ENCODE measurements at regions not wholly inside any gene's neighbourhood (a gene's known extent, or its start where the extent isn't known, plus 50 kb on each side); places are given as distances from the start of the nearest gene placed in this dataset.

GRCh38 chr9:129379886-129380285 lies 201.8 kb upstream of the IER5L start:
- TF ChIP-seq GATA2 (IDR thresholded peaks at IDR 0.05; ENCODE audit: low read depth, low read length) (no peak), GATA3 (IDR thresholded peaks at IDR 0.05; ENCODE audit: low read depth, low read length) (no peak)

GRCh38 chr9:129379181-129379836 lies 201.2 kb upstream of the IER5L start:
- TF ChIP-seq GATA3 (IDR thresholded peaks at IDR 0.05; ENCODE audit: low read depth, low read length) (no peak), GATA2 (IDR thresholded peaks at IDR 0.05; ENCODE audit: low read depth, low read length) (no peak)

GRCh38 chr9:129377931-129378661 lies 200.0 kb upstream of the IER5L start:
- TF ChIP-seq GATA2 (IDR thresholded peaks at IDR 0.05; ENCODE audit: low read depth, low read length) (no peak), GATA3 (IDR thresholded peaks at IDR 0.05; ENCODE audit: low read depth, low read length) (no peak)

- no peak for TF ChIP-seq GATA2 (IDR thresholded peaks at IDR 0.05; ENCODE audit: low read depth, low read length)
- no peak for TF ChIP-seq GATA3 (IDR thresholded peaks at IDR 0.05; ENCODE audit: low read depth, low read length)
Measured at GRCh38 chr9:129377181-129377580, 199.1 kb upstream of the IER5L start.

- TF ChIP-seq GATA2 (IDR thresholded peaks at IDR 0.05; ENCODE audit: low read depth, low read length) (no peak), GATA3 (IDR thresholded peaks at IDR 0.05; ENCODE audit: low read depth, low read length) (no peak)
Measured at GRCh38 chr9:129375845-129376244, 197.8 kb upstream of the IER5L start.

- TF ChIP-seq GATA3 (IDR thresholded peaks at IDR 0.05; ENCODE audit: low read depth, low read length) (no peak), GATA2 (IDR thresholded peaks at IDR 0.05; ENCODE audit: low read depth, low read length) (no peak)
Measured at GRCh38 chr9:129374651-129375050, 196.6 kb upstream of the IER5L start.

GRCh38 chr9:129374231-129374630 lies 196.2 kb upstream of the IER5L start:
- TF ChIP-seq GATA2 (IDR thresholded peaks at IDR 0.05; ENCODE audit: low read depth, low read length), result no peak
- TF ChIP-seq GATA3 (IDR thresholded peaks at IDR 0.05; ENCODE audit: low read depth, low read length), result no peak

- no peak for TF ChIP-seq GATA3 (IDR thresholded peaks at IDR 0.05; ENCODE audit: low read depth, low read length)
- TF ChIP-seq GATA2 (IDR thresholded peaks at IDR 0.05; ENCODE audit: low read depth, low read length), result no peak
Measured at GRCh38 chr9:129373361-129373760, 195.3 kb upstream of the IER5L start.

- TF ChIP-seq GATA2 (IDR thresholded peaks at IDR 0.05; ENCODE audit: low read depth, low read length), result no peak
- no peak for TF ChIP-seq GATA3 (IDR thresholded peaks at IDR 0.05; ENCODE audit: low read depth, low read length)
Measured at GRCh38 chr9:129370770-129371169, 192.7 kb upstream of the IER5L start.

GRCh38 chr9:129368444-129368978 lies 190.4 kb upstream of the IER5L start:
- no peak for TF ChIP-seq GATA2 (IDR thresholded peaks at IDR 0.05; ENCODE audit: low read depth, low read length)
- no peak for TF ChIP-seq GATA3 (IDR thresholded peaks at IDR 0.05; ENCODE audit: low read depth, low read length)

- TF ChIP-seq GATA2 (IDR thresholded peaks at IDR 0.05; ENCODE audit: low read depth, low read length) (no peak), GATA3 (IDR thresholded peaks at IDR 0.05; ENCODE audit: low read depth, low read length) (no peak)
Measured at GRCh38 chr9:129367287-129367686, 189.2 kb upstream of the IER5L start.

GRCh38 chr9:129365196-129365595 lies 187.1 kb upstream of the IER5L start:
- TF ChIP-seq GATA3 (IDR thresholded peaks at IDR 0.05; ENCODE audit: low read depth, low read length), result no peak
- no peak for TF ChIP-seq GATA2 (IDR thresholded peaks at IDR 0.05; ENCODE audit: low read depth, low read length)

- TF ChIP-seq GATA2 (IDR thresholded peaks at IDR 0.05; ENCODE audit: low read depth, low read length) (no peak), GATA3 (IDR thresholded peaks at IDR 0.05; ENCODE audit: low read depth, low read length) (no peak)
Measured at GRCh38 chr9:129363216-129363873, 185.3 kb upstream of the IER5L start.

GRCh38 chr9:129362287-129363000 lies 184.4 kb upstream of the IER5L start:
- TF ChIP-seq GATA3 (IDR thresholded peaks at IDR 0.05; ENCODE audit: low read depth, low read length), result no peak
- no peak for TF ChIP-seq GATA2 (IDR thresholded peaks at IDR 0.05; ENCODE audit: low read depth, low read length)

Data from SH-SY5Y (cell line).